Left colon (tissue), 2 donors: ENCODE measurements at regions not wholly inside any gene's neighbourhood (a gene's known extent, or its start where the extent isn't known, plus 50 kb on each side); places are given as distances from the start of the nearest gene placed in this dataset.
A peak's percentile ranks its signal among the peaks of the same experiment; 100 is the strongest.
"Not testable (repeated sequence)": the region's sequence is repeated elsewhere in the genome, so short reads cannot be mapped to it uniquely, and the experiment has no call there.

Experiments used
- ATAC-seq: fragments of 200-7000 bp; cut with Tn5 transposase; one replicate; pipeline ENCODE4 v1.9.1; 2020; ENCODE audit warnings: mild to moderate bottlenecking, moderate library complexity
- DNase-seq, 2 donors: peaks; one replicate each; pipeline ENCODE4 v3.0.0-alpha.2; 2020
- intact Hi-C, 2 donors: fragments of 100-400 bp; cut with DNase I in 1 of 2; cut with micrococcal nuclease in 1 of 2; formaldehyde crosslinking; loops; one replicate each; pipeline versions ENCODE4 v1.11.2 to v1.14.0; 2022; cut with DNase I, micrococcal nuclease
- donor health status: DM: no; HTN: no; CAD: no.
- donor health status: DM: yes; HTN: yes; CAD: no.

DNA sequence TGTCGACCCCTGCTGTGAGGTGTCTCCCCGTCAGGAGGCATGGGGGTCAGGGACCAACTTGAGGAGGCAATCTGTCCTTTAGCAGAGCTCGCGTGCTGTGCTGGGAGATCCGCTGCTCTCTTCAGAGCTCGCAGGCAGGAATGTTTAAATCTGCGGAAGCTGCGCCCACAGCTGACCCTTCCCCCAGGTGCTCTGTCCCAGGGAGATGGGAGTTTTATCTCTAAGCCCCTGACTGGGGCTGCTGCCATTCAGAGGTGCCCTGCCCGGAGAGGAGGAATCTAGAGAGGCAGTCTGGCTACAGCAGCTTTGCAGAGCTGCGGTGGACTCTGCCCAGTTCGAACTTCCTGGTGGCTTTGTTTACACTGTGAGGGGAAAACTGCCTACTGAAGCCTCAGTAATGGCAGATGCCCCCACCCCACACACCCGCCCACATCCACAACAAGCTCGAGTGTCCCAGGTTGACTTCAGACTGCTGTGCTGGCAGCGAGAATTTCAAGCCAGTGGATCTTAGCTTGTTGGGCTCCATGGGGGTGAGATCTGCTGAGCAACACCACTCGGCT lies 133.1 kb downstream of the CENPC start:
- ATAC-seq (peak; percentile 78), DNase-seq (peak; percentile 37 to 55)
- intact Hi-C loops: not testable (repeated sequence)

DNA sequence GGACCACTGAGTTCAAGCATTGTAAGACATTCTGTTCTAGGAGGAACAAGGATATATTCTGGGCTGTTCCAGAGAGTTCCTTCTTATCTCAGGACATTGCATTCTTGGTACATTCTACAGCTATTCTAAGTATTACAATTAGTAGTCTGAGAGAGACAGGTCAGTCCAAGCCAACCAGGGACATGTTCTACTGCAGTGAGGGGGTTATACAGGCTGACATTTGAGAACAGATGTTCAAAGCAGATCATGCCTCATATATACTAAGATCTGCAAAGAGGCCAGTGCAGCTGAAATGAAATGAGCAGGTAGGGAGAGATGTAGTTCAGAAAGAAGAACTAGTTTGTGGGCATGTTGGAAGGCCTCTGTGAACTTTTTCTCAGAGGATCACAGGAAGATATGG lies 142.0 kb downstream of the CENPC start:
- ATAC-seq (no peak), DNase-seq (no peak)
- intact Hi-C loops: no loop called here

DNA sequence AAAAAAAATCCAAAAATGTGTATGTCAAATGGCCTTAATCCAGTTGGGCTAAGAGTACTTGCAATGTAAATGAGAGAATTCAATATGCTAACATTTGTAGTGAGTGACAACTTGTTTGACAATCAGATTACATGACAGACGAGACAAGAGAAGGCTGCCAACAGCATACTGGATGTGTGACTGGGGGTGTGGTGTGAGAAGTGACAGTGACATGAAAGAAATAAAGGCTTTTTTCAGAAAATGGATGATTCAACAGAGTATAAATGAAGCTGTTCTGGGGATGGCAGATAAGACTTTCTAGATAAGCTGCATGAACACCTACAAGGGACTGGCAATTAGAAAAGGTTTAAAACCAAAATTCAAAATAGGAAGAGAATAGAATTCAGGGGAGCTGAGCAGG lies 143.4 kb downstream of the CENPC start:
- intact Hi-C loops: no loop called here
- DNase-seq (no peak), ATAC-seq (no peak)

DNA sequence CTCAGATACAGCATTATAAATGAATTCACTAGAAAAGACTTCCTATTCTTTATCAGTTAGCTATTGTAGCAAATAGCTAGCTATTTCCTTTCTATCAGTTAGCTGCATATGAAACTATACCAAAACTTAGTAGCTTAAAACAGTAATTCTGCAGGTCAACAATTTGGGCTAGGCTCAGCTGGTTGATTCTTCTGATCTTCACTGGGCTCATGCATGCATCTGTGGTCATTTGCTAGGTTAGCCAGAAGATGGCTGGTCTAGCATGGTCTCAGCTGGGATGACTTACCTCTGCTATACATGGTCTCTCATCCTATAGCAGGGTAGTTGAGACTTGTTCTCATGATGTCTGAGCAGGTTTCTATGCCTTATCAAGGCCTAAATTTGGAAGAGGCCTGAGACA lies 147.4 kb downstream of the CENPC start:
- intact Hi-C loops: no loop called here
- ATAC-seq (no peak), DNase-seq (no peak)

DNA sequence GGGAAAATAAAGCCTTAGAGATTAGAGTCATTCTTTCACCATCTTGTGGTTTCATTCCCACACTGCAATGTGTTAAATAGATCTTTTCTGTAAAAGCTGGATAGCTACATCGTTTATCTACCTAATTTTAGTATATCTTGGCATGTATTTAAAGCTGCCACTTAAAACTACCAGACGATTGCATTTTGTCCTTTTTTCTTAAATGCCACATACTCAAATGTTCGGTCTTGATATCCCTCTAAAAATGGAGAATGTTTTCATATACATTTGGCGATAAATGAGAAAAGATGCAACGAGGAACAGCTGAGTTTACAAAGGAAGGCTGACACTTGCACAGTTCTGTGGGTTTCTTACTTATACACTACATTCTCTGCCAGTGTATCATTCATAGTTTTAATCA lies 148.3 kb downstream of the CENPC start:
- ATAC-seq: no peak
- DNase-seq: no peak
- intact Hi-C loops: no loop called here

DNA sequence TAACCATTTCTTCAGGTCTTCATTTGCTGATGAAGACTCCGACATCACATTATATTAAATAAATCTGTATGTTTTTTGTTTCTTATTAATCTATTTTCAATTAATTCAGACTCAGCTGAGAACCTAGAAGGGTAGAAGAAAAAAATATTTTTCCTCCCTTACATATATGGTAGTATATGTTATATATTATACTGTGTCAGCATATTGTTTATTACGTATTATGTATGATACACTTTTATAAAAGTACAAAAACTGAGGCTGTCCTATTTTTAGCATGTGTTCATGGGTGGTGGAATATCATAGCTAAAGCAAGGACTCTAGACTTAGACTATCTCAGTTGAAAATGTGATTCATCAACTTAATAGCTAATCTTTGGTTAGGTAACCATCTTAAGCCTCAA lies 149.3 kb downstream of the CENPC start:
- no peak for DNase-seq
- intact Hi-C loops: no loop called here
- no peak for ATAC-seq

DNA sequence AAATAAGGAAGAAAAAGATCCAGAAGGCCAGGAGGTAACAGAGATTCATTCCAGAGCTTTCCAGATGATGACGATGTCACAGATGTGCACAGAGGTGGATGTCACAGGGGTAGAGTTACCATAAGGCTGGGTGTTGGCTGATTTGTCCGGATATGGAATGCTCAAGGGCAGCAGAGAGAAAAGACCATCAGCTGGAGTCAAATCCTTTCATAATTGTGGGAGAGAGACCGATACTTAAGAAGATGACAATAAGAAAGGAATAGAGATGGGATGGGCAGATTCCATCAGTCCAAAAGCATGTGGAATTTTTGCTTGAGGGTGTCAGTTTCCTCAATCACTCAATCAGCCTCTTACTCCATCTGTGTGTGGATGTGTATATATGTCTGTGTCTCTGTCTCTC lies 150.4 kb downstream of the CENPC start:
- ATAC-seq: no peak
- intact Hi-C loops: no loop called here

DNA sequence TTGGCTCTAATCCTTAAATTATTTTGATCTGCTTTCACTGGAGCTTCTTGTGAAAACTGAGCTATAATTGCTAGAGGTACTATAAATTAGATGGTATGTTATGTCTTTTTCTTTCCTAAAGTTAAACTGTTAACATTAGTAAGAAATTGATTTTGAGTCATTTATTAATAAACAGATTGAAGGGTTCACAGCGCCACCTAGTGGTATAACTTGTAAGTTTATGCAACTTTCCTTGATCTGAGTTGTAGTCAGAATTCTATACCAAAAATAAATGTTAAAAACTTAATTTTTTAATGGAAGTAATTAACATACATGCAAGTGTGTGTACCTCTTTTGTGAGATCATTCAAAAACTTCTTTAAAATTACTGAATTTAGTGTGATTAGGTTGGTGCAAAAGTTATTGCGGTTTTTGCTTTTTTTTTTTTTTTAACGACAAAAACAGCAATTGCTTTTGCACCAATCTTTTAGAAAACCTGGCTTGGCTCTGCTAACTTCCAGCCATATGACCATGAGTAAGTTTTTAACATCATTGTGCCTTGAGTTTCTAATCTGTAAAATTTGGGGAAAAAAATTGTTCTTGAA lies 151.5 kb downstream of the CENPC start:
- intact Hi-C loops: no loop called here
- DNase-seq (no peak), ATAC-seq (no peak)

More for the DNA sequence above, 150.4 kb downstream of the CENPC start:
- DNase-seq: no peak

DNA sequence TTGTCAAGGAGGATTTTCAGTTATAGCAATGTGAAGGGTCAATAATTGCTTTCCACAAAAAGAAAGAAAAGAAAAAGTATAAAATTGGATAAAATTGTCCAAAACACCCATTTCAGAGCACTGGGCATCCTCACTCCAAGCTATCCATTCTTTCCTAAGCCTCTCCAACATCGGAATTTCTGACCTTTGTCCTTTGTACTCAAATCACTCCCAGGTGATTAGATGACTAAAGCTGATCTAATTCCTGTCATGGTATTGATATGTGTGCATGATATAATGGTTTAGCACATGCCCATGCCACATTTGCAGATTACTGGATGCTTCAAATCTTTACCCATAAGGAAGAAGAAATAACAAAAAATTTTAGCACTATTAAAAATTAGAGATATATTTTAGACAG lies 152.3 kb downstream of the CENPC start:
- intact Hi-C loops: no loop called here
- DNase-seq (no peak), ATAC-seq (no peak)

DNA sequence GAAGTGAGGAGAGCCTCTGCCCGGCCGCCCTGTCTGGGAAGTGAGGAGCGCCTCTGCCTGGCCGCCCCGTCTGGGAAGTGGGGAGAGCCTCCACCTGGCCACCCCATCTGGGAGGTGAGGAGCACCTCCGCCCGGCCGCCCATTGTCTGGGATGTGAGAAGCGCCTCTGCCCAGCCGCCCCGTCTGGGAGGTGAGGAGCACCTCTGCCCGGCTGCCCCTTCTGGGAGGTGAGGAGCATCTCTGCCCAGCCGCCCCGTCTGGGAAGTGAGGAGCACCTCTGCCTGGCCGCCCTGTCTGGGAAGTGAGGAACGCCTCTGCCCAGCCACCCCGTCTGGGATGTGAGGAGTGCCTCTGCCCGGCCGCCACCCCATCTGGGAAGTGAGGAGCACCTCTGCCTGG lies 163.9 kb downstream of the CENPC start:
- intact Hi-C loops, DNase-seq, ATAC-seq: not testable (repeated sequence)

DNA sequence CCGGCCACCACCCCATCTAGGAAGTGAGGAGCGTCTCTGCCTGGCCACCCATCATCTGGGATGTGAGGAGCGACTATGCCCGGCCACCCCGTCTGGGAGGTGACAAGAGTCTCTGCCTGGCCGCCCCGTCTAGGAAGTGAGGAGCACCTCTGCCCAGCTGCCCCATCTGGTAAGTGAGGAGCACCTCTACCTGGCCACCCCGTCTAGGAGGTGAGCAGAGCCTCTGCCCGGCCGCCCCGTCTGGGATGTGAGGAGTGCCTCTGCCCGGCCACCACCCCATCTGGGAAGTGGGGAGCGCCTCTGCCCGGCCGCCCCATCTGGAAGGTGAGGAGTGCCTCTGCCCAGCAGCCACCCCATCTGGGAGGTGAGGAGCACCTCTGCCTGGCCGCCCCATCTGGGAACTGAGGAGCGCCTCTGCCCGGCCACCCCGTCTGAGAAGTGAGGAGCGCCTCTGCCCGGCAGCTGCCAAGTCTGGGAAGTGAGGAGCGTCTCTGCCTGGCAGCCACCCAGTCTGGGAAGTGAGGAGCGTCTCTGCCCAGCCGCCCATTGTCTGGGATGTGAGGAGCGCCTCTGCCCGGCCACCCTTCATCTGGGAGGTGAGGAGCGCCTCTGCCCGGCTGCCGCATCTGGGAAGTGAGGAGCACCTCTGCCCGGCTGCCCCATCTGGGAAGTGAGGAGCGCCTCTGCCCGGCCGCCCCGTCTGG lies 164.4 kb downstream of the CENPC start:
- ATAC-seq, intact Hi-C loops, DNase-seq: not testable (repeated sequence)

DNA sequence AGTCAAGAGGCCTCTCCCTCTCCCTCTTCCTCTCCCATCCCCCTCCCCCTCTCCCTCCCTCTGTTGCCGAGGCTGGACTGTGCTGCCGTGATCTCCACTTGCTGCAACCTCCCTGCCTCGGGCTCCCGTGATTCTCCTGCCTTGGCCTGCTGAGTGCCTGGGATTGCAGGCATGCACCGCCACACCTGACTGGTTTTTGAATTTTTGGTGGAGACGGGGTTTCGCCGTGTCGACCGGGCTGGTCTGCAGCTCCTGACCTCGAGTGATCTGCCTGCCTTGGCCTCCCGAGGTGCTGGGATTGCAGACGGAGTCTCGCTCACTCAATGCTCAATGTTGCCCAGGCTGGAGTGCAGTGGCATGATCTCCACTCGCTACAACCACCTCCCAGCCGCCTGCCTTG lies 165.1 kb downstream of the CENPC start:
- intact Hi-C loops: no loop called here
- DNase-seq (no peak), ATAC-seq (no peak)

DNA sequence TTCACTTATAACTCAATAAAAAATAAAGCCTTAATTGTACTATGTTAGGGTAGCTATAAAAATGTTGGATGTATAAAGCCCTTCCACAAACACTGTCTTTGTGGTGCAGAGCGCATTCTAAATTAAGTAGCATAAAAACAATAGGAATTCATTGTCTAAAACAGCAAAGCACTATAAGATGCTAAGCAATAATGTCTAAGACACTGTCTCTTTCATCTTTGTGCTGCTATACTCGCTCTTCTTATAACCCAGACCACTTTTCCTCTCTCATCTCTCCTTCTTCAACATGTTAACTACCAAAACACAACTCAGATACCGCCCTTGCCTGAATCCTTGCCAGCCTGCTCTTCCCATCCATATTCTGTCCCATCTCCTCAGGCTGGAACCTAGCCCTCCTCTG lies 170.0 kb downstream of the CENPC start:
- intact Hi-C loops: no loop called here
- ATAC-seq (no peak), DNase-seq (no peak)

DNA sequence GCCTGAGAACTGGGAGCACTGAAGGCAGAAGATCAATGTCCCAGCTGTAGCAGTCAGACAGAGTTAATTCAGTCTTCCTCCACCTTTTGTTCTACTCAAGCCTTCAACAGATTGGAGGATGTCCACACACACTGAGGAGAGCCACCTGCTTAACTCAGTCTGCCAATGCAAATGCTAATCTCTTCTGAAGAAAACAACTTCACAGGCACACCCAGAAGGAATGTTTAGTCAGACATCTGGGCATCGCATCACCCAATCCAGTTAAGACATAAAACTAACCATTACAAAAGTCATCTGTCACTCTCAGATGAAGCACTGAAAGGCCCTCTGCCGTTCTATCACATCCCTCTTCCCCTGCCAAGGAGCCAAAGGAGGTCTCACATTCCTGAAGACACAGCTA lies 173.7 kb downstream of the CENPC start:
- no peak for ATAC-seq
- intact Hi-C loops: no loop called here
- DNase-seq: no peak

DNA sequence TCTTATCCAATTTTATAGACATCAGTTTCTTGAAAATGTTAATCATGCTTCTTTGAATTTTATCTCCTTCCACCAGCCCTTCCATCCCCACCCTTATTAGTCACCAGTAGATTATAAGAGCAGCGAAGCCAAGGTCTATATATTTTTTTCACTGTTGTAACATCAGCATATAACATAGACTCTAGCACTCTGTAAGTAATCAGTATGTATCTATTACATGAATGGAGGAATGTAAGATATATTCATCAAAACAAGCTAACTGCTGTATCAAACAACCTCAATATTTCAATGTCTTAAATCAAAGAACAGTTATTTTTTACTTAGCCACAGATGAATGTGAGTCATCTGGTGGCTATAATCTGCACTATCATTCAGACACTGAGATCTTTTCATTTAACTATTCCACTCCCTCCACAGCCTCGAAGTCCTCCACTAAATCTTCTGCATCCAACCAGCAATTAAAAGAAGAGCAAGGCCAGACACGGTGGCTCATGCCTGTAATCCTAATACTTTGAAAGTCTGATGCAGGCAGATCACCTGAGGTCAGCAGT lies 178.9 kb downstream of the CENPC start:
- intact Hi-C loops: no loop called here
- DNase-seq (no peak), ATAC-seq (no peak)

DNA sequence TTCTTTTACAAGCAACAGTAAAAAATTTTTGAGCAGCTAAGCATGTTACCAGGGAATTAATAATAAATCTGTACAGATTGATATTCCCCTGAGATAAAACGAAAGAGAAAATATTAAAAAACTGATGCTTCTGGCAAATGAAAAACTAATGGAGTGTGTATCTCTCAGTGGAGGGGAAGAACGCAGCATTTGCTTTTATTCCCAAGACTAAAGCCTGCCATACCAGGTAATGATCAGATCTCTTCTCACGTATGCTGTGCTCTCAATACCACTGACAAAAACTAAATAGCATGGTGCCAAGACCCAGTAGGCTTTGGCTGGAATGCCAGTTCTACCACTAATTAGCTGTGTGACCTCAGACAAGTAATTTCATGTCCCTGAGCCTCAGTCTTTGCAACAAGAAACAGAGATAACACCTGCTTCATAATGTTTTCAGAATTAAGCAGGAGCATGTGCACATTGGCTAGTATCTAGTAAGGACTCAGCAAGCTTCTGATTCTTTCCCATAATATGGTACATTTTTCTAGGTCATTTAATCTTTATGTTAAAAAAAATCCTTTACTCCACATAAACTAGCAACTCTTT lies 179.6 kb downstream of the CENPC start:
- intact Hi-C loops: no loop called here
- DNase-seq: no peak
- ATAC-seq: no peak

DNA sequence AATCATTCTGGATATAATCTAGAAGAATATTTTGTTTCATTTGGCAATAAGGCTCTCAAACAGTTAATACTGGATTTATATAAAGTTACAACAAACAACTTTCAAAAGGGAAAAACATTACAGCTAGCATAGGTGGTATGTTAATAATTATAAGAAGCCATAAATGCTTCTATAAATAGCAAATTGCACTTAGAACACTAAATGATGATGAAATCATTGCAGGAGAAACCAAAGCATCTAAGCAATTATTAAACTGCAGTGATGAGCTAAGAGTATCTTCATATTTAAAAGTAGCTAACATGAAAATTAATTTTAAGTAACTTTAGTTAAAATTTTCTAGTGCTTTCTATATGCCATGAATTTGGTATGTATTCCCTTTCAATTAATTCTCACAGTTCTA lies 189.5 kb downstream of the CENPC start:
- intact Hi-C loops: no loop called here
- ATAC-seq: no peak
- no peak for DNase-seq

DNA sequence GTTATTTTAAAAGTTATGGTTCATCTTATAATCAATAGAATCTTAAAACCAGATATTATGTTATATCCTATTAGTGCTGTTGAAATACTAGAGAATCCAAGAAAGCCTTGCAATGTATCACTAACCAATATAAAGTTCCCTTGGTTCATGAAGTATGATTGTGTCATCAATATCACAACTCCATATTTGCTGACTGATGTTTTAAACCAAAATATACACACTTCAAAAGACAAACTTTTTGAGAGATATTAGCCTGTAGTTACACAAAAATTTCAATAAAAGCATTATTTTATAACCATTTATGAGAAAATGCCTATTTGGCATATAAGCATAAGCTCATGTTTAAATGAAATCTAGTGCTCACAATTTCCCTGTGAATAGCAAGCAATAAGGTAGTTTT lies 198.6 kb downstream of the CENPC start:
- intact Hi-C loops: no loop called here
- DNase-seq: no peak

DNA sequence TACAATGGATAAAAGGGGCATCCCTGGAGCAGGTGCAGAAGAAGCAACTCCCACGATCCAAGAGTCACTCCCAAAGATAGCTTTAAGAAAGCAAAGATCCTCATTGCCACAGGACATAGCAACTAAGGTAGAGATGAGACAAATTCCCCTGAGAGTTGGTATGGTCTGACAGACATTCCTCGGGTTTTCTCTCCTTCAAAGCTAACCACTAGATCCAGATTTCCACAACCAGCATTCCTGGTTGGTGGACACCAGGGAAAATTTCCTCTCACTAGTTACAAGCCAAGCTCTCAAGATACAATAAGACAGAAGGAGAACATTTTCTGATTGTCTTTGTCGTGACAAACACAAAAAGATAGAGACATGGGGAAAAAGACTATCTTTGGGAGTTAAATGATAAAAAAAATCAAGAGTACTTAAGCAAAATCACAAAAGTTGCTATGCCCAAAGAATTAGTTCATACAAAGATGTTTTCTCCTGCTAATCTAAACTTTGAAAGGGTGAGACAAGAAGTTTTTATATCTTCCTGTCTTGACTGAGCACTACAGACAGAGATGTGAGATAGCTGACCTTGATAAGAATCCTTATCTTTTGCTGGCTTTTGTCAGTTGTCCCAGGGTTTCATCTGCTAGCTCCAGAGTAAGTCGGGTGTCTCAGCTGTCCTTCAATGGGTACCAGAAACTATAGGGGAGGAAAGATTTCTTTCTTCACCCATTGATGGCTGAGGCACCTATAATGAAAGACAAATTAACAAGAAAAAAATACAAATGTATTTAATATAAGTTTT lies 200.5 kb downstream of the CENPC start:
- intact Hi-C loops: no loop called here
- no peak for DNase-seq

More for the DNA sequence above, 198.6 kb downstream of the CENPC start:
- no peak for ATAC-seq

More for the DNA sequence above, 200.5 kb downstream of the CENPC start:
- no peak for ATAC-seq
